SH-SY5Y (cell line): ENCODE measurements at regions not wholly inside any gene's neighbourhood (a gene's known extent, or its start where the extent isn't known, plus 50 kb on each side); places are given as distances from the start of the nearest gene placed in this dataset.

Source experiments
- GATA2 ChIP-seq: IDR thresholded peaks from 2 replicates; pipeline ENCODE4 v1.6.1; 2011; ENCODE audit warnings: mild to moderate bottlenecking, low read depth, low read length
- GATA3 ChIP-seq: IDR thresholded peaks from 2 replicates; pipeline ENCODE4 v1.6.1; 2011; ENCODE audit warnings: low read depth, mild to moderate bottlenecking, low read length, moderate library complexity

GRCh38 chr21:18191139-18191538 is 53.5 kb upstream of the CHODL start:
- TF ChIP-seq GATA2 (no peak), GATA3 (no peak)

GRCh38 chr21:18178509-18178908 is 66.1 kb upstream of the CHODL start:
- TF ChIP-seq GATA3 (no peak), GATA2 (no peak)

GRCh38 chr21:18174370-18174769 is 70.3 kb upstream of the CHODL start:
- TF ChIP-seq GATA3 (no peak), GATA2 (no peak)

GRCh38 chr21:18170829-18171228 is 73.8 kb upstream of the CHODL start:
- TF ChIP-seq GATA3 (no peak), GATA2 (no peak)

GRCh38 chr21:18170221-18170620 is 74.4 kb upstream of the CHODL start:
- TF ChIP-seq GATA3 (no peak), GATA2 (no peak)

- TF ChIP-seq GATA3 (no peak), GATA2 (no peak)
Measured at GRCh38 chr21:18168108-18168507, 76.5 kb upstream of the CHODL start.

- TF ChIP-seq GATA3: no peak
Measured at GRCh38 chr21:18164933-18165332, 79.7 kb upstream of the CHODL start.

- TF ChIP-seq GATA3 (no peak), GATA2 (no peak)
Measured at GRCh38 chr21:18164483-18164882, 80.2 kb upstream of the CHODL start.

GRCh38 chr21:18163956-18164355 is 80.7 kb upstream of the CHODL start:
- TF ChIP-seq GATA3: no peak

- TF ChIP-seq GATA2: no peak
- TF ChIP-seq GATA3: no peak
Measured at GRCh38 chr21:18161841-18162240, 82.8 kb upstream of the CHODL start.

GRCh38 chr21:18157406-18157805 is 87.2 kb upstream of the CHODL start:
- TF ChIP-seq GATA2 (no peak), GATA3 (no peak)

- TF ChIP-seq GATA2: no peak
- TF ChIP-seq GATA3: no peak
Measured at GRCh38 chr21:18155508-18156193, 89.0 kb upstream of the CHODL start.

GRCh38 chr21:18153063-18153462 is 91.6 kb upstream of the CHODL start:
- TF ChIP-seq GATA2 (no peak), GATA3 (no peak)

- no peak for TF ChIP-seq GATA2
- no peak for TF ChIP-seq GATA3
Measured at GRCh38 chr21:18152371-18152770, 92.3 kb upstream of the CHODL start.

GRCh38 chr21:18151046-18151445 is 93.6 kb upstream of the CHODL start:
- no peak for TF ChIP-seq GATA2
- no peak for TF ChIP-seq GATA3

GRCh38 chr21:18148401-18148800 is 96.2 kb upstream of the CHODL start:
- no peak for TF ChIP-seq GATA2
- no peak for TF ChIP-seq GATA3

GRCh38 chr21:18147678-18148077 is 97.0 kb upstream of the CHODL start:
- TF ChIP-seq GATA2 (no peak), GATA3 (no peak)
